CD4-positive, alpha-beta T cell treated with Interleukin-12 subunit alpha and Interleukin-12 subunit beta, for 1 hour (primary cell): ENCODE measurements at regions not wholly inside any gene's neighbourhood (a gene's known extent, or its start where the extent isn't known, plus 50 kb on each side); places are given as distances from the start of the nearest gene placed in this dataset.
"Not testable (repeated sequence)": the region's sequence is repeated elsewhere in the genome, so short reads cannot be mapped to it uniquely, and the experiment has no call there.

ENCODE experiments used
- DNase-seq: peaks from one replicate; pipeline ENCODE4 v3.0.0-alpha.2; 2020

DNA sequence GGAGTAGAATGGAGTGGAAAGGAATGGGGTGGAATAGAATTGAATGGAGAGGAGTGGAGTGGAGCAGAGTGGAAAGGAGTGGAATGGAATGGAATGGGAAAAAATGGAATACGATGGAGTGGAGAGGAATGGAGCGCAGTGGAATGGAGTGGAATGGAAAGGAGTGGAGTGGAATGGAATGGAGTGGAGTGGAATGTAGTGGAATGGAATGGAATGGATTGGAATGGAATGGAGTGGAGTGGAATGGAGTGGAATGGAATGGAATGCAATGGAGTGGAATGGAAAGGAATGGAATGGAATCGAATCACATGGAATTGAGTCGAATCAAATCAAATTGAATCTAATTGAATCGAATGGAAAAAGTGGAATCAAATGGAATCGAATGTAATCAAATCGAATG, 1016.1 kb downstream of the CDY1 start:
- no peak for DNase-seq

GRCh38 chrY:26645856-26646255, 1023.9 kb downstream of the CDY1 start:
- not testable (repeated sequence) for DNase-seq

DNA sequence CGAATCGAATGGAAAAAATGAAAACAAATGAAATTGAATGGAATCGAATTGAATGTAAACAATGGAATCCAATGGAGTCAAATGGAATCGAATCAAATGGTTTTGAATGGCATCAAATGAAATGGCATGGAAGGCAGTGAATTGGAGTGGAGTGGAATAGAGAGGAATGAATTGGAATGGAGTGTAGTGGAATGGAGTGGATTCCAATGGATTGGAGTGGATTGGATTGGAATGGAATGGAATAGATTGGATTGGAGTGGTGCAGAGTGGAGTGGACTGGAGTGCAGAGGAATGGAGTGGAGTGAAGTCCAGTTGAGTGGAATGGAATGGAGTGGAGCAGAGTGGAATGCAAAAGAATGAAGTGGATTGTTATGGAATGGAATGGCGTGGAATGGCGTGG, 1026.3 kb downstream of the CDY1 start:
- not testable (repeated sequence) for DNase-seq

- not testable (repeated sequence) for DNase-seq
These were observed 1042.3 kb downstream of the CDY1 start for GRCh38 chrY:26664245-26664644.

DNA sequence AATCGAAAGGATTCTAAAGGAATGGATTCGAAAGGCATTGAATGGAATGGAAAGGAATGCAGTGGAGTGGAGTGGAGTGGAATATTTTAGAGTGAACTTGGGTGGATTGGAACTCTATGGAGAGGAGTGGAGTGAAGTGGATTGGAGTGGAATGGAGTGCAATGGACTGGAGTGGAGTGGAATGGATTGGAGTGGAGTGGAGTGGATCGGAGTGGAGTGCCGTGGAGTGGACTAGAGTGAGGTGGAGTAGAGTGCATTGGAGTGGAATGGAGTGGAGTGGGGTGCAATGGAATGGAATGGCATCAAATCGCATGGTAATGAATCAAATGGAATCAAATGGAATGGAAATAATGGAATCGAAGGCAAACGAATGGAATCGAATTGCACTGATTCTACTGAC, 1044.8 kb downstream of the CDY1 start:
- not testable (repeated sequence) for DNase-seq

DNA sequence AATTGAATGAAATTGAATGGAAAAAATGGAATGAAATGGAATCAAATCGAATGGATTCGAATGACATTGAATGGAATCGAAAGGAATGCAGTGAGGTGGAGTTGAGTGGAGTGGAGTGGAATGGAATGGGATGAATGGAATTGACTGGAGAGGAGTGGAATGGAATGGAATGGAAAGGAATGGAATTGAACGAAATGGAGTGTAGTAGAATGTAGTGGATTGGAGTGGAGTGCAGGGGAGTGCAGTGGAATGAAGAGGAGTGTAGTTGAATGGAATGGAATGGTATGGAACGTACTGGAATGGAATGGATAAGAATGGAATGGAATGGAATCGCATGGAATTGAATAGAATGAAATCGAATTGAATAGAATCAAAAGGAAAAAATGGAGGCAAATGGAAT, 1047.3 kb downstream of the CDY1 start:
- not testable (repeated sequence) for DNase-seq

- DNase-seq, result peak; percentile 14
These were observed 1048.5 kb downstream of the CDY1 start for GRCh38 chrY:26670360-26670871.

DNA sequence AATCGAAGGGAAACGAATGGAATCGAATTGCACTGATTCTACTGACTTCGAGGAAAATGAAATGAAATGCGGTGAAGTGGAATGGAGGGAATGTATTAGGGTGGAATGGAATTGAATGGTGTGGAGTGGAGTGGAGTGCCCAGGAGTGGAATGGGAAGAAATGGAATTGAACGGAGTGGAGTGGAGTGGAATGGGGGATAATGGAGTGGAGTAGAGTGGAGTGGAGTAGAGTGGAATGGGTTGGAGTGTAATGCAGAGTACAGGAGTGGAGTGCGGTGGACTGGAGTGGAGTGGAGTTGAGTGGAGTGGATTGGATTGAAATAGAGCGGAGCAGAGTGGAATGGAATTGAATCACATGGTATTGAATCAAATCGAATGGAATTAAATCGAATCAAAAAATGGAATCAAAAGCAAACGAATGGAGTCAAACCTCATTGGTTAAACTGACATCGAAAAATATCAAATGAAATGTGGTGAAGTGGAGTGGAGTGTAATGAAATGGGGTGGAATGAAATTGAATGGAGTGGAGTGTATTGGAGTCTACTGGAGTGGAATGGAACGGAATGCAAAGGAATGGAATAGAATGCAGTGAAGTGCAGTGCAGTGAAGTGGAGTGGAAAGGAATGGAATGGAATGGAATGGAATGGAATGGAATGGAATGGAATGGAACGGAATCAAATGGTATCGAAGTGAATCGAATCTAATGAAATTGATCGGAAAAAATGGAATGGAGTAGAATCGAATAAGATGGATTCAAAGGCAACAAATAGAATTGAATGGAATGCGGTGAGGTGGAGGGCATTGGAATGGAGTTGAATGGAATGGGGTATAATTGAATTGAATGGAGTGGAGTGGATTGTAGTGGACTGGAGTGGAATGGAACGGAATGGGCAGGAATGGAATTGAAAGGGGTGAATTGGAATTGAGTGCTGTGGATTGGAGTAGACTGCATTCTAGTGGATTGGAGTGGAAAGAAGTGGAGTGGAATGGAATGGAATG, 1049.3 kb downstream of the CDY1 start:
- peak; percentile 31 for DNase-seq
